Body of pancreas (tissue), 4 donors: ENCODE measurements at regions not wholly inside any gene's neighbourhood (a gene's known extent, or its start where the extent isn't known, plus 50 kb on each side); places are given as distances from the start of the nearest gene placed in this dataset.
"Not testable (repeated sequence)": the region's sequence is repeated elsewhere in the genome, so short reads cannot be mapped to it uniquely, and the experiment has no call there.

Experiments used
- ATAC-seq: fragments of 150-250 bp; one replicate; pipeline ENCODE4 v1.9.1; 2016
- DNase-seq, 4 donors: peaks; one replicate each; pipeline ENCODE4 v3.0.0-alpha.2; 2019
- H3K27ac ChIP-seq, 4 donors: fragments of 200-600 bp; sonication (generic); 1 replicate in 3 of 4; 2 replicates in 1 of 4; pipeline versions ENCODE4 v1.5.1 to v1.6.1; 2016 to 2019; ENCODE audit warnings: mild to moderate bottlenecking in 1 of 4, mixed read lengths in 1 of 4, moderate library complexity in 1 of 4
- H3K27me3 ChIP-seq, 2 donors: fragments of 200-600 bp; sonication (generic); one replicate each; pipeline ENCODE4 v1.6.0; 2016; ENCODE audit warnings: mild to moderate bottlenecking in 1 of 2
- H3K36me3 ChIP-seq, 2 donors: fragments of 200-600 bp; sonication (generic); replicated peaks in 1 of 2; 2 replicates each; pipeline ENCODE4 v1.5.1; 2016; ENCODE audit warnings: low read depth in 2 of 2; ENCODE audit not compliant: insufficient read depth in 1 of 2
- H3K4me1 ChIP-seq: fragments of 200-600 bp; sonication (generic); one replicate; pipeline ENCODE4 v1.6.0; 2016
- H3K4me3 ChIP-seq, 2 donors: fragments of 200-600 bp; sonication (generic); 1 replicate in 1 of 2; 2 replicates in 1 of 2; pipeline ENCODE4 v1.5.1; 2016 to 2019
- H3K9me3 ChIP-seq, 3 donors: fragments of 200-600 bp; sonication (generic); 1 replicate in 2 of 3; 2 replicates in 1 of 3; pipeline ENCODE4 v1.5.1; 2016
- POLR2A ChIP-seq, 3 donors: fragments of 450-650 bp; IDR thresholded peaks; one replicate each; pipeline ENCODE4 v1.6.1; 2016; ENCODE audit warnings: antibody characterized with exemption in 3 of 3, mild to moderate bottlenecking in 2 of 3
- WGBS, 2 donors: methylation state at CpG; one replicate each; pipeline ENCODE4 v1.1.5; 2017; 5-methylcytosine and 5-hydroxymethylcytosine counted together
- intact Hi-C: fragments of 100-400 bp; cut with DNase I; formaldehyde crosslinking; loops from one replicate; pipeline ENCODE4 v1.15.1; 2023
- TF ChIP-seq, protein P1 (sequence below), 7 experiments: fragments of 450-650 bp in 4 of 7; fragments of 200-600 bp in 3 of 7; sonication (generic) in 3 of 7; IDR thresholded peaks; one replicate each; pipeline ENCODE4 v1.5.1; 2016 to 2019; ENCODE audit warnings: antibody characterized with exemption in 7 of 7

DNA sequence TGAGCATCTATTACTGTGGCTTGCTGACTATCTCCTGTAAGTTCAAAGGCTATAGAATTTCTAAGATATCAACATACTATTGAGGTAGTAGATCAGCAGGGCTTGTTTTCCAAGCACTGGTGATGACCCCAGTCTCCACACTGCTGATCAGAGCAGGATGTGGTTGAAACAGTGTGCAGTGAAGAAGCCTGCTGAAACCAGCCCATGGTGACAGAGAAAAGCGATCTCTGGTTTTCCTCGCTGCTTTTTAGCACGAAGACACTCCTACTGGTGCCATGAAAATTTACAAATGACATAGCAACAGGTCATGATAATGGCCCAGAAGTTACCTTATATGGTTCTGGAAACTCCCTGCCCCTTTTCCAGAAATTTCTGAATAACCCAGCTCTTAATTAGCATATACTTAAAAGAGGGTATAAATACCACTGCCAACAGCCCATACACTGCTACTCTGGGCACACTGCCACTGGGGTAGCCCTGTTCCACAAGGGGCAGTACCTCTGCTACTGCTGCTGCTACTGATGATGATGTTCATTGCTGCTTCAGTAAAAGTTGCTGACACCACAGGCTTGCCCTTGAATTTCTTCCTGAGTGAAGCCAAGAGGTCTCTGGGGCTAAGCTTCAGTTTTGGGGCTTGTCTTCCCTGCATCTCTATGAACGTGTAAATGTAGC is 1689.5 kb upstream of the PCDH10 start:
- no peak for DNase-seq
- intact Hi-C loops = no loop called here
- H3K36me3 ChIP-seq = no peaks in the 10 kb centered on the region
- no peak overlapping the region for H3K27ac ChIP-seq
- H3K9me3 ChIP-seq = no peaks in the 10 kb centered on the region
- H3K4me1 ChIP-seq = no peaks in the 10 kb centered on the region
- 48 to 77% methylated on average over 4 of the region's 4 CpGs for WGBS, 2 donors
- no peaks in the 10 kb centered on the region for H3K27me3 ChIP-seq
- ATAC-seq = no peak
- TF ChIP-seq POLR2A (IDR thresholded peaks at IDR 0.05) = no peak
- TF ChIP-seq, protein P1, sequence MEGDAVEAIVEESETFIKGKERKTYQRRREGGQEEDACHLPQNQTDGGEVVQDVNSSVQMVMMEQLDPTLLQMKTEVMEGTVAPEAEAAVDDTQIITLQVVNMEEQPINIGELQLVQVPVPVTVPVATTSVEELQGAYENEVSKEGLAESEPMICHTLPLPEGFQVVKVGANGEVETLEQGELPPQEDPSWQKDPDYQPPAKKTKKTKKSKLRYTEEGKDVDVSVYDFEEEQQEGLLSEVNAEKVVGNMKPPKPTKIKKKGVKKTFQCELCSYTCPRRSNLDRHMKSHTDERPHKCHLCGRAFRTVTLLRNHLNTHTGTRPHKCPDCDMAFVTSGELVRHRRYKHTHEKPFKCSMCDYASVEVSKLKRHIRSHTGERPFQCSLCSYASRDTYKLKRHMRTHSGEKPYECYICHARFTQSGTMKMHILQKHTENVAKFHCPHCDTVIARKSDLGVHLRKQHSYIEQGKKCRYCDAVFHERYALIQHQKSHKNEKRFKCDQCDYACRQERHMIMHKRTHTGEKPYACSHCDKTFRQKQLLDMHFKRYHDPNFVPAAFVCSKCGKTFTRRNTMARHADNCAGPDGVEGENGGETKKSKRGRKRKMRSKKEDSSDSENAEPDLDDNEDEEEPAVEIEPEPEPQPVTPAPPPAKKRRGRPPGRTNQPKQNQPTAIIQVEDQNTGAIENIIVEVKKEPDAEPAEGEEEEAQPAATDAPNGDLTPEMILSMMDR (IDR thresholded peaks at IDR 0.05) = no peak
- H3K4me3 ChIP-seq = no peak overlapping the region

DNA sequence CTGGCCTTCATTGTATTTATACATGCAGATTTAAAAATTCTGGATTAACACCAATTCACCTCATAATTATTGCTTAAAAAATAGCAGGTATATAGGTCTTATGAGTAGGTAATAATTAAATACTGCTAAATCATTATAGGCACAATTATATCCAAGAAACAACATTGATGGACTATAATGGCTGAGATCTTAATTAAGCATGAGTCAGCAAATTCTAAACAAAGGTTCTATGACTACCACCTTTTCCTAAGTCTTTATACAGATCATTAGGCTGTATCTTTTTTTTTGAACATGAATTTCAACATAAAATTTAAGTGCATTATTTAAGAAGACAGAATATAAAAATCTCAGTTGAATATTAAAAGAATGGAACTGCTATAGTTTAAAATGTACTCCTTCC is 1678.7 kb upstream of the PCDH10 start:
- intact Hi-C loops = no loop called here
- H3K36me3 ChIP-seq = no peaks in the 10 kb centered on the region
- H3K9me3 ChIP-seq = no peaks in the 10 kb centered on the region
- no peaks in the 10 kb centered on the region for H3K4me1 ChIP-seq
- H3K4me3 ChIP-seq = no peak overlapping the region
- no peak for DNase-seq
- H3K27me3 ChIP-seq = no peaks in the 10 kb centered on the region
- TF ChIP-seq, protein P1 (IDR thresholded peaks at IDR 0.05) = no peak
- H3K27ac ChIP-seq = no peak overlapping the region
- no peak for ATAC-seq

DNA sequence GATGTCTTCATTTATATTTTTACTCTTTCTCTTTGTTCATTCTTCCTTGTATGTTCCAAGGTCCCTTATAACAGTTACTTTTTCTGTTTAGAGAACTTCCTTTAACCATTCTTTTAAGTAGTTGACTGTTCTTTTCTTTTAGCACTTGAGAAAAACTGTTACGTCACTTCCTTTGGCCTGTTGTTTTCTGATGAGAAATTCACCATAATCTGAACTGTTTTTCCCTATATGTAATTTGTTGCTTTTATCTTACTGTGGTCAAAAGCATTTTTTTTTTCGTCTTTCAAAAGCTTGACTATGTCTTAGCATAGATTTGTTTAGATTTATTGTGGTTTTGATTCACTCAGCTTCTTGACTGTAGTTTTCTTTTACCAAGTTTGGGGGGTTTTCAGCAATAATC is 1660.3 kb upstream of the PCDH10 start:
- no peak for ATAC-seq

DNA sequence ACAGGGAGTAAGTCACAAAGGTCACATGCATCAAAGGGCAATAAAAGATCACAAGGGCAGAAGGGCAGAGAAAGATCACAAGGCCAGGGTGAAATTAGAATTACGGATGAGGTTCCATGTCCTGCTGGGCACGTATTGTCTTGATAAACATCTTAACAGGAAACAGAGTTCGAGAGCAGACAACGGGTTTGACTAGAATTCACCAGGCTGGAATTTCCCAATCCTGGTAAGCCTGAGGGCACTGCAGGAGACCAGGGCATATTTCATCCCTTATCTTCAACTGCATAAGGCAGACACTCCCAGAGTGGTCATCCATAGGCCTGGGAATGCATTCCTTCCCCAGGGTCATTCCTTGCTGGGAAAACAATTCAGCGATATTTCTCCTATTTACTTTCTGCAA is 1652.9 kb upstream of the PCDH10 start:
- DNase-seq, ATAC-seq, H3K36me3 ChIP-seq, H3K9me3 ChIP-seq, H3K27ac ChIP-seq, H3K27me3 ChIP-seq, H3K4me1 ChIP-seq, intact Hi-C loops, H3K4me3 ChIP-seq: not testable (repeated sequence)
- WGBS, 2 donors = 68 to 74% methylated on average over 5 of the region's 5 CpGs

More for the DNA sequence above, 1660.3 kb upstream of the PCDH10 start:
- no peak overlapping the region for H3K4me3 ChIP-seq
- 44 to 64% methylated on average over 2 of the region's 2 CpGs for WGBS, 2 donors
- no peaks in the 10 kb centered on the region for H3K4me1 ChIP-seq
- H3K27ac ChIP-seq = no peak overlapping the region
- no peaks in the 10 kb centered on the region for H3K36me3 ChIP-seq
- DNase-seq = no peak
- intact Hi-C loops = no loop called here
- no peaks in the 10 kb centered on the region for H3K27me3 ChIP-seq
- TF ChIP-seq POLR2A (IDR thresholded peaks at IDR 0.05) = no peak
- TF ChIP-seq, protein P1 (IDR thresholded peaks at IDR 0.05) = no peak
- H3K9me3 ChIP-seq = no peaks in the 10 kb centered on the region

DNA sequence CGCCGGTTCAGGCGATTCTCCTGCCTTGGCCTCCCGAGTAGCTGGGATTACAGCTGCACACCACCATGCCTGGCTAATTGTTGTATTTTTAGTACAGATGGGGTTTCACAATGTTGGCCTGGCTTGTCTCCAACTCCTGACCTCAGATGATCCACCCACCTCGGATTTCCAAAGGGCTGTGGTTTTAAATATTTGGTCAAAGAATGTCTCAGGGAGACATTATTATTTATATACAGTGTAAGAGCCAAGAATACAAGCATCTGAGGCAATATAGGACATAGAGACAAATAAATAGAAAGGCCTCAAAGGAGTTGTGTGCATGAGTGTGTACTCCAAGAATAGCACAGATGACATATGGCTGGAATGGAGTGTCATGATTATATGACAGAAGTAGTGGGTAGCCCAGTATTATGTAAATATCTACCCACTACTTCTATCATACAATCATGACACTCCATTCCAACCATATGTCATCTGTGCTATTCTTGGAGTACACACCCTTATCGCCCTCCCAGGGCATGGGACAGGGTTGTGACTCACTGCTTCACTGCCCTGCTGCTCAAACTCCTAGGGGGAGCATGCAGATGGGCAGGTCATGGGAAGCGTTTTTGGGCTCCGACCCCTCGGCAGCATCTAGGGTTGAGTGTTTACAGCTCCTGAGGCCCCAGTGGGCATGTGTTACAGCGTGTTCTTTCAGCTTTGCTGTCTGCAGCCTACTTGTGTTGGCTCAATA is 1649.8 kb upstream of the PCDH10 start:
- WGBS, 2 donors = 65 to 84% methylated on average over 9 to 10 of the region's 10 CpGs
- no peak for DNase-seq
- TF ChIP-seq, protein P1 (IDR thresholded peaks at IDR 0.05) = no peak
- no peak for TF ChIP-seq POLR2A (IDR thresholded peaks at IDR 0.05)
- H3K27ac ChIP-seq = no peak overlapping the region
- no peaks in the 10 kb centered on the region for H3K9me3 ChIP-seq
- no peaks in the 10 kb centered on the region for H3K4me1 ChIP-seq
- no peaks in the 10 kb centered on the region for H3K36me3 ChIP-seq
- intact Hi-C loops = no loop called here
- H3K27me3 ChIP-seq = no peaks in the 10 kb centered on the region
- H3K4me3 ChIP-seq = no peak overlapping the region
- ATAC-seq = no peak
